ENCODE measurements at regions not wholly inside any gene's neighbourhood (a gene's known extent, or its start where the extent isn't known, plus 50 kb on each side); places are given as distances from the start of the nearest gene placed in this dataset.

- no peak for DNase-seq
- Histone ChIP-seq H3K4ac (ENCODE audit: low read depth, low read length) (no peak overlapping the region), H3K9me1 (ENCODE audit: insufficient read depth, low read length) (no peaks in the 10 kb centered on the region), H3K4me1 (ENCODE audit: control insufficient read depth, insufficient read depth, low read length) (no peaks in the 10 kb centered on the region), H2AFZ (replicated peaks; ENCODE audit: low read length, poor library complexity) (no peak overlapping the region), H3K79me1 (ENCODE audit: low read depth in 1 of 2, low read length in 2 of 2) (no peaks in the 10 kb centered on the region), H4K20me1 (ENCODE audit: insufficient read depth, low read length) (no peaks in the 10 kb centered on the region), H3K14ac (replicated peaks; ENCODE audit: low read depth, low read length) (no peak overlapping the region), H2BK20ac (ENCODE audit: low read depth, low read length) (no peak overlapping the region), H4K91ac (ENCODE audit: insufficient read depth, low read depth, low read length) (no peak overlapping the region), H4K5ac (ENCODE audit: low read depth, low read length) (no peak overlapping the region), H2BK15ac (ENCODE audit: low read depth, low read length) (no peak overlapping the region), H2AK9ac (replicated peaks; ENCODE audit: low read depth, low read length, poor library complexity) (no peak overlapping the region), H4K8ac (ENCODE audit: low read depth in 2 of 2, low read length in 2 of 2) (no peak overlapping the region), H3K4me3 (ENCODE audit: insufficient read depth, low read depth, low read length) (no peak overlapping the region), H3K23ac (ENCODE audit: low read depth, low read length) (no peak overlapping the region), H3K4me2 (ENCODE audit: low read depth, low read length) (no peak overlapping the region), H3K18ac (ENCODE audit: low read depth, low read length) (no peak overlapping the region), H2BK120ac (ENCODE audit: low read depth, low read length) (no peak overlapping the region), H2BK5ac (ENCODE audit: low read depth, low read length, poor library complexity, severe bottlenecking) (no peak overlapping the region), H2AK5ac (ENCODE audit: low read depth, low read length) (no peak overlapping the region), H3K9me3 (ENCODE audit: control insufficient read depth, insufficient read depth, low read length) (peaks cover 3% of the 10 kb centered on the region; the same call in 1 of the 2 replicates), H3K36me3 (ENCODE audit: control insufficient read depth, insufficient read depth, low read length) (no peaks in the 10 kb centered on the region), H3K9ac (ENCODE audit: low read depth, low read length) (no peak overlapping the region), H3K27ac (ENCODE audit: insufficient read depth, low read length) (no peak overlapping the region), H3K56ac (ENCODE audit: extremely low read depth, insufficient read depth, low read length) (no peak overlapping the region), H3K27me3 (ENCODE audit: control insufficient read depth, insufficient read depth, low read length) (no peaks in the 10 kb centered on the region)
- intact Hi-C loops (cut with micrococcal nuclease) (no loop called here), dilution Hi-C loops (cut with HindIII; ENCODE audit: low sequenced_read_pairs, unreplicated experiment) (no loop called here), in situ Hi-C loops (cut with MboI; ENCODE audit: low sequenced_read_pairs) (no loop called here)
- ChIA-PET POLR2A (ENCODE audit: unreplicated experiment) (no interaction called here), CTCF (no interaction called here)
- WGBS, 2 experiments (ENCODE audit: extremely low coverage in 2 of 2, insufficient read length in 1 of 2), result no CpG with 5 or more reads among the region's 2 CpGs
- TF ChIP-seq, protein P1, sequence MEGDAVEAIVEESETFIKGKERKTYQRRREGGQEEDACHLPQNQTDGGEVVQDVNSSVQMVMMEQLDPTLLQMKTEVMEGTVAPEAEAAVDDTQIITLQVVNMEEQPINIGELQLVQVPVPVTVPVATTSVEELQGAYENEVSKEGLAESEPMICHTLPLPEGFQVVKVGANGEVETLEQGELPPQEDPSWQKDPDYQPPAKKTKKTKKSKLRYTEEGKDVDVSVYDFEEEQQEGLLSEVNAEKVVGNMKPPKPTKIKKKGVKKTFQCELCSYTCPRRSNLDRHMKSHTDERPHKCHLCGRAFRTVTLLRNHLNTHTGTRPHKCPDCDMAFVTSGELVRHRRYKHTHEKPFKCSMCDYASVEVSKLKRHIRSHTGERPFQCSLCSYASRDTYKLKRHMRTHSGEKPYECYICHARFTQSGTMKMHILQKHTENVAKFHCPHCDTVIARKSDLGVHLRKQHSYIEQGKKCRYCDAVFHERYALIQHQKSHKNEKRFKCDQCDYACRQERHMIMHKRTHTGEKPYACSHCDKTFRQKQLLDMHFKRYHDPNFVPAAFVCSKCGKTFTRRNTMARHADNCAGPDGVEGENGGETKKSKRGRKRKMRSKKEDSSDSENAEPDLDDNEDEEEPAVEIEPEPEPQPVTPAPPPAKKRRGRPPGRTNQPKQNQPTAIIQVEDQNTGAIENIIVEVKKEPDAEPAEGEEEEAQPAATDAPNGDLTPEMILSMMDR (conservative IDR thresholded peaks at IDR 0.05; ENCODE audit: low read depth, low read length), result no peak
- ATAC-seq (ENCODE audit: low read depth), result no peak
- BruUV-seq (replicated peaks), result no TSS peak
Measured at GRCh38 chr4:13299343-13299742, 184.8 kb downstream of the RAB28 start.
